ENCODE measurements at regions not wholly inside any gene's neighbourhood (a gene's known extent, or its start where the extent isn't known, plus 50 kb on each side); places are given as distances from the start of the nearest gene placed in this dataset.

GRCh38 chr3:117018655-117019054 is 309.1 kb downstream of the TUSC7 start:
- no peak for TF ChIP-seq CTCF (conservative IDR thresholded peaks at IDR 0.05)
- no peak for TF ChIP-seq EZH2 (IDR thresholded peaks at IDR 0.05; ENCODE audit: low read depth)

All from PC-9 (cell line).